ENCODE measurements at regions not wholly inside any gene's neighbourhood (a gene's known extent, or its start where the extent isn't known, plus 50 kb on each side); places are given as distances from the start of the nearest gene placed in this dataset.

GRCh38 chr3:5540532-5540931 lies 353.0 kb downstream of the EDEM1 start:
- no peak for TF ChIP-seq CTCF (IDR thresholded peaks at IDR 0.05)
- ATAC-seq (no peak), DNase-seq (no peak)
- no peaks in the 10 kb centered on the region for H3K4me1 ChIP-seq
- WGBS, 2 donors, result 87 to 95% methylated on average over 13 of the region's 13 CpGs
- H3K4me3 ChIP-seq, result no peak overlapping the region
- no peaks in the 10 kb centered on the region for H3K36me3 ChIP-seq
- intact Hi-C loops (cut with DNase I), result no loop called here
- H3K27me3 ChIP-seq, result no peaks in the 10 kb centered on the region
- H3K27ac ChIP-seq, result no peak overlapping the region
- peaks cover 0 to 27% (median 7%) of the 10 kb centered on the region in 11 donors for H3K9me3 ChIP-seq

DNA sequence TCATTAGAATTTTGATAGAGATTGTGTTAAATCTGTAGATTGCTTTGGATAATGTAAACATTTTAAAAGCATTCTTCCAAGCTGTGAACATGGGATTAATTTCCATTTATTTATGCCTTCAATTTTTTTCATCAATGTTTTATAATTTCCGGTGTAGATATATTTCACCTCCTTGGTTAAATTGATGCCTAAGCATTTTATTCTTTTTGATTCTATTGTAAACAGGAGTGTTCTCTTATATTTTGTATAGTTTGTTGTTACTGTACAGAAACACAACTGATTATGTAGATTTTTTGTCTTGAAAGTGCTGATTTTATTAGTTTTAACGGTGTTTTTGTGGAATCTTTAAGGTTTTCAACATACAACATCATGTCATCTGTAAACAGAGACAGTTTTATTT lies 355.0 kb downstream of the EDEM1 start:
- Histone ChIP-seq H3K9me3 (peaks cover 0 to 44% (median 18%) of the 10 kb centered on the region in 11 donors), H3K4me1 (no peaks in the 10 kb centered on the region), H3K36me3 (no peaks in the 10 kb centered on the region), H3K4me3 (no peak overlapping the region), H3K27me3 (no peaks in the 10 kb centered on the region), H3K27ac (no peak overlapping the region)
- intact Hi-C loops (cut with DNase I), result no loop called here
- ATAC-seq (no peak), DNase-seq (no peak)
- 76 to 81% methylated on average over 2 of the region's 2 CpGs for WGBS, 2 donors
- no peak for TF ChIP-seq CTCF (IDR thresholded peaks at IDR 0.05)

DNA sequence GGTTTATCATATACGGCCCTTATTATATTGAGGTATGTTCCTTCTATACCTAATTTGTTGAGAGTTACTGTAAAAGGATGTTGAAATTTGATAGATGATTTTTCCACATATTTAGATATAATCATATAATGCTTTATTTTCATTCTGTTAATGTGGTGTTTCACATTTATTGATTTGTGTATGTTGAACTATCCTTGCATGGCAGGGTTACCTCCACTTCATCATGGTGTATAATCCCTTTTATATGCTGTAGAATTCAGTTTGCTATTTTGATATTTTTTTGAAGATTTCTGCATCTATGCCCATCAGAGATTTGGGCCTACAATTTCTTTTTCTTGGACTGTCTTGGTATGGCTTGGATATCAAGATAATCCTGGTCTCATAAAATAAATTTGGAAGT lies 355.5 kb downstream of the EDEM1 start:
- WGBS, 2 donors, result 83 to 89% methylated on average over 1 of the region's 1 CpG
- peaks cover 0 to 44% (median 18%) of the 10 kb centered on the region in 11 donors for H3K9me3 ChIP-seq
- TF ChIP-seq CTCF (IDR thresholded peaks at IDR 0.05), result no peak
- H3K36me3 ChIP-seq, result no peaks in the 10 kb centered on the region
- H3K4me3 ChIP-seq, result no peak overlapping the region
- H3K27me3 ChIP-seq, result no peaks in the 10 kb centered on the region
- H3K4me1 ChIP-seq, result no peaks in the 10 kb centered on the region
- DNase-seq (no peak), ATAC-seq (no peak)
- no peak overlapping the region for H3K27ac ChIP-seq
- intact Hi-C loops (cut with DNase I), result no loop called here

DNA sequence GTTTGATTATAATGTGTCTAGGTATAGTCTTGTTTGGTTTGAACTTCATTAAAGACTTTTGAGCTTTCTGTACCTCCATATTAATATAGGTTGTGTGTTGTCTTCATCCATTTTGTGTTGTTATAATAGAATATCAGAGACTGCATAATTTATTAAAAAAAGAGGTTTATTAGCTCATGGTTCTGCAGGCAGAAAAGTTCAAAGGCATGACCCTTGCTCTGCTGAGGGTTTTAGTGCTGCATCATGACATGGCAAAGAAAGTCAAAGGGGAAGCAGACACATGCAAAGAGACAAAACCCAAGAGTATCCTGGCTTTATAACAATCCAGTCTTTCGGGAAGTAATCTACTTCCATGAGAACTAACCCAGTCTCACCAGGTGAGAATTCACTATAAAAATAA lies 358.2 kb downstream of the EDEM1 start:
- Histone ChIP-seq H3K36me3 (no peaks in the 10 kb centered on the region), H3K27me3 (peaks cover 0 to 8% (median 0%) of the 10 kb centered on the region in 7 donors), H3K4me1 (no peaks in the 10 kb centered on the region), H3K9me3 (peaks cover 0 to 39% (median 18%) of the 10 kb centered on the region in 11 donors), H3K27ac (no peak overlapping the region), H3K4me3 (no peak overlapping the region)
- DNase-seq (no peak), ATAC-seq (no peak)
- TF ChIP-seq CTCF (IDR thresholded peaks at IDR 0.05), result no peak
- intact Hi-C loops (cut with DNase I), result no loop called here
- WGBS, 2 donors, result 79 to 89% methylated on average over 1 of the region's 1 CpG

All from heart right ventricle (tissue), 16 donors.